PC-9 (cell line): ENCODE measurements at regions not wholly inside any gene's neighbourhood (a gene's known extent, or its start where the extent isn't known, plus 50 kb on each side); places are given as distances from the start of the nearest gene placed in this dataset.

Experiments used
- EZH2 ChIP-seq: fragments of 200-600 bp; sonication (generic); IDR thresholded peaks from 2 replicates; pipeline ENCODE4 v1.8.0; 2017; ENCODE audit warnings: antibody characterized with exemption, low read depth
- TF ChIP-seq, protein P1 (sequence below): fragments of 200-600 bp; sonication (generic); conservative IDR thresholded peaks from 2 replicates; pipeline ENCODE4 v1.6.1; 2017; ENCODE audit warnings: mixed run types, antibody characterized with exemption, mild to moderate bottlenecking, moderate library complexity

DNA sequence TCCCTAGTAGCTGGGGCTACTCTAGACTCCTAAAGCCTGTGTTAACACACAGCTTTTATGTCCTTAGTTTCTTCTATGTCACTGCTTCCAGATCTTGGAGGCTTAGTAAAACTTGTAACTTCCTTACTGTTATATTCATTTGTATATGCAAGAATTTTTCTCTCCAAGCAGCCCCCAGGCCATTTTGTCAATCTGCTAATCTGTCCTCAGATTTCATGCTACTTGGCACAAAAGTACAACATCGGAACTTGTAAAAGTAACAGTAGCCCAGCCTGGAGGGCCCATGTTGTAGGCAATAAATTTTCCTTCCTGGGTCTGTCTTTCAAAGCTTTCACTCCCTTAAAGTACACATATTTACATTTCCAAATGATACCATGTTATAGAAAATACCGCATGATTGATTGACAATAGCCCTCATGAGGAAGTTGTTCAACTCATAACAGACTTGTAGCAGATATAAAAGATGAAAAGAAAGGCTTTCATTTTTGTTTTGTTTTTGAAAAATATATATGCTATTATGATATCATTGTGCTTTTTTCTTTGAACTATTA, 324.2 kb downstream of the NEK10 start:
- TF ChIP-seq, protein P1, sequence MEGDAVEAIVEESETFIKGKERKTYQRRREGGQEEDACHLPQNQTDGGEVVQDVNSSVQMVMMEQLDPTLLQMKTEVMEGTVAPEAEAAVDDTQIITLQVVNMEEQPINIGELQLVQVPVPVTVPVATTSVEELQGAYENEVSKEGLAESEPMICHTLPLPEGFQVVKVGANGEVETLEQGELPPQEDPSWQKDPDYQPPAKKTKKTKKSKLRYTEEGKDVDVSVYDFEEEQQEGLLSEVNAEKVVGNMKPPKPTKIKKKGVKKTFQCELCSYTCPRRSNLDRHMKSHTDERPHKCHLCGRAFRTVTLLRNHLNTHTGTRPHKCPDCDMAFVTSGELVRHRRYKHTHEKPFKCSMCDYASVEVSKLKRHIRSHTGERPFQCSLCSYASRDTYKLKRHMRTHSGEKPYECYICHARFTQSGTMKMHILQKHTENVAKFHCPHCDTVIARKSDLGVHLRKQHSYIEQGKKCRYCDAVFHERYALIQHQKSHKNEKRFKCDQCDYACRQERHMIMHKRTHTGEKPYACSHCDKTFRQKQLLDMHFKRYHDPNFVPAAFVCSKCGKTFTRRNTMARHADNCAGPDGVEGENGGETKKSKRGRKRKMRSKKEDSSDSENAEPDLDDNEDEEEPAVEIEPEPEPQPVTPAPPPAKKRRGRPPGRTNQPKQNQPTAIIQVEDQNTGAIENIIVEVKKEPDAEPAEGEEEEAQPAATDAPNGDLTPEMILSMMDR = no peak
- no peak for TF ChIP-seq EZH2
